HG02870 (cell line): ENCODE measurements at regions not wholly inside any gene's neighbourhood (a gene's known extent, or its start where the extent isn't known, plus 50 kb on each side); places are given as distances from the start of the nearest gene placed in this dataset.
"Not testable (repeated sequence)": the region's sequence is repeated elsewhere in the genome, so short reads cannot be mapped to it uniquely, and the experiment has no call there.

Experiments used
- ATAC-seq: cut with Tn5 transposase; IDR thresholded peaks from one replicate; pipeline ENCODE4 v1.9.1; 2021; ENCODE audit warnings: mild to moderate bottlenecking, moderate library complexity; ENCODE audit not compliant: unreplicated experiment

- ATAC-seq, result no peak
Measured at GRCh38 chr21:14058566-14058965, 152.2 kb downstream of the LIPI start.

- ATAC-seq, result not testable (repeated sequence)
Measured at GRCh38 chr21:14057841-14058481, 152.8 kb downstream of the LIPI start.

GRCh38 chr21:14057313-14057712, 153.4 kb downstream of the LIPI start:
- ATAC-seq, result no peak

GRCh38 chr21:14056771-14057191, 154.0 kb downstream of the LIPI start:
- ATAC-seq, result no peak

GRCh38 chr21:14055746-14056515, 154.8 kb downstream of the LIPI start:
- not testable (repeated sequence) for ATAC-seq

GRCh38 chr21:14054682-14055081, 156.1 kb downstream of the LIPI start:
- ATAC-seq, result no peak

GRCh38 chr21:14050121-14050520, 160.6 kb downstream of the LIPI start:
- ATAC-seq, result no peak

GRCh38 chr21:14046401-14046800, 164.4 kb downstream of the LIPI start:
- no peak for ATAC-seq

GRCh38 chr21:14040386-14040785, 170.4 kb downstream of the LIPI start:
- ATAC-seq, result no peak

GRCh38 chr21:14028619-14029018, 182.1 kb downstream of the LIPI start:
- not testable (repeated sequence) for ATAC-seq

- peak; percentile 100 for ATAC-seq
Measured at GRCh38 chr21:14027235-14027869, 183.4 kb downstream of the LIPI start.

- not testable (repeated sequence) for ATAC-seq
Measured at GRCh38 chr21:14020108-14020507, 190.6 kb downstream of the LIPI start.

- not testable (repeated sequence) for ATAC-seq
Measured at GRCh38 chr21:14015841-14016240, 194.9 kb downstream of the LIPI start.

GRCh38 chr21:14013623-14014498, 196.9 kb downstream of the LIPI start:
- ATAC-seq, result not testable (repeated sequence)

GRCh38 chr21:14013056-14013603, 197.6 kb downstream of the LIPI start:
- no peak for ATAC-seq

- no peak for ATAC-seq
Measured at GRCh38 chr21:14012409-14012808, 198.3 kb downstream of the LIPI start.

- ATAC-seq, result not testable (repeated sequence)
Measured at GRCh38 chr21:14011751-14012150, 199.0 kb downstream of the LIPI start.

GRCh38 chr21:14011149-14011548, 199.6 kb downstream of the LIPI start:
- not testable (repeated sequence) for ATAC-seq

GRCh38 chr21:14010729-14011128, 200.0 kb downstream of the LIPI start:
- no peak for ATAC-seq

GRCh38 chr21:14009990-14010389, 200.8 kb downstream of the LIPI start:
- ATAC-seq, result not testable (repeated sequence)
